ENCODE measurements at regions not wholly inside any gene's neighbourhood (a gene's known extent, or its start where the extent isn't known, plus 50 kb on each side); places are given as distances from the start of the nearest gene placed in this dataset.

DNA sequence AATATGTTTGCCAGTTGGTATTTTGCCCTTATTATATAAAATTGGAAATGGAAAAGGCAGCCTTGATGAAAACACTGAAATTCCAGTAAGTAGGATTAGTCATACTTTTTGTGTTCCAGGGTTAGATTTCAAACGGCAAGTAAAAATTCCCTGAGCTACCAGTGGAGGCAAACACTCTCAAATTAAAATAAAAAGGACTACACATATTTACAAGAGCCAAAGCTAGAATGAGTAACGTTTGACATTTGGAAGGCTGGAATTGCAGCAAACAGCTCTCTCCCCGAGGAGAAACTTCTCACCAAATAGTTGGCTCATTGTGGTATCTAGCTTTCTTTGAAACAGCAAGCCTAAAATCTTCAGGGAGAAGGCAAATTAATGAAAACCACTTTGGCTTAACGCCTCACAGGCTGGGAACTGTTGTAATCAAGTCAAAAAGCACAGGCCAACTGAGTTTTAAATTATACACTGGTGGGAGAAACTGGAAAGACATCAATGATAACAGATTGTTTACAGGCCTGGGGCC lies 288.4 kb downstream of the SNX13 start:
- no peak for DNase-seq (ENCODE audit: low spot score)

DNA sequence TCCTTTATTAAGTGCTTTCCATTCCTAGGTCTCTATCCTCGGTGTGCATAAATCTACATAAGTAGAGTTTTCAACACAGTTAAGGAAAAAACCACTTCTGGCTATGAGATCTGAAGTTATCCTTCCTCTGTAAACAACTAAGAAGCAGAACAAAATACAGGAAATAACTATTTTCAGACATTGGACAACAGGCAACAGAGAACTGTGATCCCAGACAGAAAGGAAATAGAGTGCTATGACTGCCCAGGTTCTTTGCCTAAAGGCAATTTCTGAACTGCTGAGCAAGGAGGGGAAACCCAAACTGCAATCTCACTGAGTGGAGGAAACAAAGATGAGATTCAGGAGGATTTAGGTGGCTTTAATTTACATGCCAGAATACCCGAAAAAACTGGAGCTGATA lies 285.4 kb downstream of the SNX13 start:
- no peak for DNase-seq (ENCODE audit: low spot score)

DNA sequence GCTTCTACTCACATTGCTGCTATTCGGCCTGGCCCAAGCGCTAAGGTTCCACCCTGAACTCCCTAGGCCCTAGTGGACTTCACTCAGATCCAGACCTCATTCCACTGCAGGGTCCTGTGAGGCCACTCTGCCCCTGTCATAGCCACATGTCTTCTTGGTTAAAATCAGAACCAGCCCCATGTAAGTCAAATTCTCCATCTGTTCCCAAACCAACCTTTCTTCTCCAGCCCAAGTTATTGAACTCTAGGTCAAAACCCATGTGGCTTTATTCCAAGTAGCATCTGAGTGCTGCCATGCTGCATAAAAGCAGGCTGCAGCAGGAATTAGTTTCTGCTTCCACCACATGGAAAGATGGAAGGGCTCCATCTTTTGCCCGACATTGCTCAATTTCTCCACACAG lies 281.2 kb downstream of the SNX13 start:
- no peak for DNase-seq (ENCODE audit: low spot score)

DNA sequence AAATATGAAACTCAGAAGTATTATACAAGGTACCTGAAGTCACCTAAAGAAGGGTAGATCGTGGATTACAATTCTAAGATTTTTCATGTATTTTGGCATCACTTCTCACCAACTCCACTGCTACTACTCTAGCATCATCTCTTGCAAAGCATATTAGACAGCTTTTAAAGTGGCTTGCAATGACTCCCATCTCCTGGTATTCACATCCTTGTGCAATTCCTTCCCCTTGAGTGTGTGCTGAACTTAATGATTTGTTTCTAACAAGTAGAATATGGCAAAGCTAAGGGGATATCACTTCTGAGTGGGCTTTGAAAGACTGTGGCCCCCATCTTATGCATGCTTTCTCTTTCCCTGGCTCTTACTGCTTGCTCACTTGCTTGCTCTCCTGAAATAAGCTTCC lies 280.2 kb downstream of the SNX13 start:
- DNase-seq (ENCODE audit: low spot score) = no peak

DNA sequence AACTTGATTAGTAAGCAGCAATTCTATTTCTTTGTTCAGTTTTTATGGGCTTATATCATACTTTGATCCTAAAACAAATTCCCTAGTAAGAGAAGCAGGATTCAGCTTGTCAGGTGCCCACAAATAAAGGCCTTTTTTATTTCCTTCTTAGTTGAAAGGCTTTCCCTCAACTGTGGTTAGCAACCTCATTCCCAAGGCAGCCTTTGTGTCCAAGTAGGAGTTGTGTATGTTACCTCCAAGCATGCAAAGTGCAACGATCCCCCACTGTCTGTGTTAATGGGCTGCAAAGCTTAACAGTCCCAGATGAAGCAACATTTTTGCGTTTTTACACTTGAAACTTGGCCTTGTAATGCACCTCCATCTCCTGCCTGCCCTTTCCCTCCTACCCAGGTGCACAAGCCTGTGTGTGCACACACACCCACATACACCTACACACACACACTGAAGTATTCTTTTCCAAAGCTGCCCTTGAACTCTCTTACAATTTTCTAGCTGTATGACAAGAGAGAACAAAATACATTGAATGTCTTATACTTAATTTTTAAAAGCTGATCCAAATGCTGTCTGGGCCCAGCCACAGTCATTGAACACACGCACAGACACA lies 278.2 kb downstream of the SNX13 start:
- peak; percentile 90 for DNase-seq (ENCODE audit: low spot score)

DNA sequence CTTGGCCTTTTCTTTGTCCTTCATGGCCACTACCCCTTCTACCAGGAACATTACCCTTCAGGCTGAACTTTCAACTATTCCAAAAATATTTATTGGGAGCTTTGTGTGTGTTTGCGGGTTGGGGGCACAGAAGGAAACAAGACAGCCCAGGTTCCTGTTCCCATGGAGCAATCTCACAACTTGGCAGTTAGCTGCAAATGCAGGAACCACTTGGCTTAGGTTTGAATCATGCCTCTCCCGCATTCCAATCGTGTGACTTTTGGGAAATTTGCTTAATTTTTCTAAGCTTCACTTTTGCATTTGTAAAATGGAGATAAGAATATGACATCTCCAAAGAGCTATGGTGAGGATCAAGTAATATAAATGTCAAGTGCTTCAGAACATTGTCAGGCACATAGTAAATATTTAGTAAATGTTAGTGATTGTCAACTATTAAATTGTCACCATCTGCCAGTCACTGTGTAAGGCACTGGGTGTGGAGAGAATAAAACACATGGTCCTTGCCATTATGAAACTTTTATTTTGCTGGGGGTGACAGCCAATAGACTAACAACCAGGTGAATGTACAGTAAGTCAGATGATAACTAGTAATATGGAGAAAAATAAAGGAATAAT lies 277.1 kb downstream of the SNX13 start:
- DNase-seq (ENCODE audit: low spot score) = no peak

DNA sequence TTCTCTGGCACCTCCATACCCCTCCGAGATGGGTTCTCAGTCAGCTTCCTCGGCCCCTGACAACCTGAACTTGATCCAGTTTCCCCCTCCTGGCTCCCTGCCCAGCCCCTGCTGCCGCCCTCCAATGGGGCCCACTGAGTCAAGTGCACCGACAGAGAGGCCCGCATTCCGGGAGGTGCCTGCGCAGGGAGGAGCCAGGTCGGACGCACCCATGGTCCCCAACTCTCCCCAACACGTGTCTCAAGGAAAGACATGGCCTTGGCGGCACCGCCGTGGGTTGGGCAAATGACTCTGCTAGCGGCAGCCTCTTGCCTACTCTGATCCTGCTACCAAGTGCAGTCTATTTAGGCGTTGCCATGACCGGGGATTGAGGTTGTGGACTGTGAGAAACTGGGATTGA lies 275.3 kb downstream of the SNX13 start:
- no peak for DNase-seq (ENCODE audit: low spot score)

DNA sequence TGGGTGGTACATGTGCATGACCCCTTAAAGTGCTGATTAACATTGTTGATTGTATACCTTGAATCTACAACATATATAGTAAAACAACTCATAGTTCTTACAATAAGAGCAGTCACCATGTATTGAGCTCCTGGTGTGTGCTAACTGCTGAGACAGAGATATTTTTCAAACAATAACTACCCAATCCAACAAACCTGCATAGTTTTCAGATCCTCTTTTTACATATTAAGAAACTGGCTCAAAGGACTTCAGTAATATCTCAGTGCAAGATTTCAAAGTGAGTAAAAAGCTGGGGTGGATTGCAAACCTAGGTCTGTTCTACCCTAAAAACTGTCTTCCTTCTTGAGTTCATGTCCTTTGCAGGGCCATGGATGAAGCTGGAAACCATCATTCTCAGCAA lies 272.2 kb downstream of the SNX13 start:
- no peak for DNase-seq (ENCODE audit: low spot score)

DNA sequence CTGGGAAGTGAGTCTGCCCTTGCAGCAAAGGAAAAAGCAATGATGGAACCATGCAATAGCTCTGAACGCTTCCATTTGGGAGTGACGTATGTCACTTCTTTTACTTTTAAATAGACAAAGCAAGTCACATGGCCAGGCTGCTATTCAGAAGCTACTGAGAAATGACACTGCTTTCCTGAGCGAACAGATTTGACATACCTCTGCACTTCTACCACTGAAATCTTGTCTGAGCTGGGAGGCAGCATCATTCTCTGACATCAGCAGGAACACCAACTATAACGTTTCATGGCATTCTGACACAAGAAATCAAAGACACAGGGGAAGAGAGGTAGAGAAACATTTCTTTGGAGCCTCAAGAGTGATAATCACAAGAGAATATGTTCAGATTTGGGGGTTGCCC lies 271.1 kb downstream of the SNX13 start:
- DNase-seq (ENCODE audit: low spot score) = no peak

DNA sequence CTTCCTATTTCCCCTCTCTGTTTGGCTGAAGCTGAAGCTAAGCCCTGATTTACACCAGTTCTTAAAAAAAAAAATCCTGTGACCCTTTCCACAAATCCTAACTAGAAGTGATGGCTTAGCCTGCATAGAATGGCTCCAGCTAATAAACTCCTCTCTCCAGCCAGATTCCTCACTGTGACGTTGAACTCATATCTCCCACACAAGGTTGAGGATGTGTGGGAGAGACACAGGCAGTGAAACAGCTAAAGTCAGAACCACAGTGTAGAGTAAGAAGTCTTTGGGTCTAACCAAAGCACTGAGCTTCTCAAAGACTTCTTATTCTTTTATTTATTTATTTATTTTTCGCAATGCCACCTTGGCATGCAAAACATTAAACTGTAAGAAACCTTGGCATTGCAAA lies 268.3 kb downstream of the SNX13 start:
- no peak for DNase-seq (ENCODE audit: low spot score)

DNA sequence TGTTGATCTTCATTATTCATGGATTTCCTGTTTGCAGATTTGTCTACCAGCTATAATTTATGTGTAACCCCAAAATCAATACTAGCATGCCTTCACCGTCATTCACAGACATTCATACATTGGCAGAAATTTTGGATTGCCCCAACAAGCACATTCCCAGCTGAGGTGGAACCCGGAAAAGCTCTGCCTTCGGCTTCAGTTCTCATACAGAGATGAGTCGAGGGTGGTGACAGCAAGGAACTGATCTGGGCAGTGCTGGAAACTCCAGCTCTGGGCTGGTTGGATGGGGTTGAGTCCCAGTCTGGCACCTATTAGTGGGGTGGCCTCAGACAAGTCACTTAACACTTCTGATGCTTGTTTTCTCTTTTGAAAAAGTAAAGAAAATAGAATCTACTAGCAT lies 267.5 kb downstream of the SNX13 start:
- DNase-seq (ENCODE audit: low spot score) = no peak

DNA sequence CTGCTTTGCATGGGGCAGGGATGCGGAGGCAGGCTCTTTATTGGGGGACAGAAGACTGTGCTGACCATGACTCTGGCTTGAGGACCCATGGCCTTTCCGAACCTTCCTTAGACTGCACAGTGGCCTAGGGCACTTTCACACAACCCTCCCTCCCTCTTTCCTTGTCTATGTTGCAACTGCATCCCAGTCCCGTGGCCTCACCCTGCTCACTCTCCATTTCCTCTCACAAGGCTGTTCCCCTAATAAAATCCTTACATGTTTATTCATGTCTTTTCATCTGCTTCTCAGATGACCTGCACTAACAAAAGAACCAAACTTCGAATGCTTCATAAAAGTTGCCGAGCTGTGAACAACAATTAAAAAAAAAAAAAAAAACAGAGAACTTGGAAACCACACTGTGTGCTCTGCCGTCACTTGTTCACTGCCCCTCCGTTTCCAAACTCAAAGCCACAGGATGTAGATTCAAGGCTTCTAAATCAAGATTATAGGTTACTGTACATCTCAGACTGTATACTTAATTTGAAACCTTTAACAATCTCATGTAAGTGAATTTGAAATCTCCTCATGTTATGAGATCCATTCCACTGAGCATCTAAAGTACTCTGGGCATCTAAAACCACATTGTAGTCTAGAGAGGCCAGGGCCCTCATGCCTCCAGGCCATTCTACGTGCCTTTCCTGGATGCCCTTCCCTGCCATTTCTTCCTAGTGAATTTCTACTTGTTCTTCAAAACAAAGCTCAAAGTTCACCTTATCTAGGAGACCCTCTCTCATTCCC lies 265.9 kb downstream of the SNX13 start:
- no peak for DNase-seq (ENCODE audit: low spot score)

DNA sequence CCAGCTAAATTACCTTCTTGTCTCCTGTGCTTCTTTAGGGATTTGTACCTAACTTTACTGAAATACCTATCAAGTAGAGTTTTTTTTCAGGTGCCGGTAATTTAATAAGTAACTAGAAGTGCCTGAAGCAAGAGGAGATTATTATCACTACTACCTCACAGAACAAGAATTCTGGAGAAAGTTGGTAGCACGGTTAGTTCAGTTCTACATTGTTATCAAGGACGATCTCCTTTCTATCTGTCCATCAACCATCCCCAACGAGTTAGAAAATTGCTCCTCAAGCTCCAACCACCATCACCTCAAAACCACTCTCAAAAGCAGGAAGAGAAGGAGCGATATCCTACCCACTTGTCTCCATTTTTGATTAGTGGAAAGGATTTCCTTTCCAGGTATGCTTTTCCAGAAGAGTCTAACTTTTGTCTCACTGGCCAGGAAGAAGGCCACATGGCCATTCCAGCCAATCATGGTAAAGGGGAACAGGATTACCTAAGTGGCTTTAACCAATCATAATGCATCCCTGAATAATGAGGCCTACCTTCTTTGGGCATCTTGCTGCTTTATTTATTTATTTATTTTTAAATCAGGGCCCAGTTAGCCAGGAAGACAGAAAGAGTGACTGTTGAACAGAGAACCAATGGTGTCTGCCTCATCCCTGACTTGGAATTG lies 265.2 kb downstream of the SNX13 start:
- no peak for DNase-seq (ENCODE audit: low spot score)

DNA sequence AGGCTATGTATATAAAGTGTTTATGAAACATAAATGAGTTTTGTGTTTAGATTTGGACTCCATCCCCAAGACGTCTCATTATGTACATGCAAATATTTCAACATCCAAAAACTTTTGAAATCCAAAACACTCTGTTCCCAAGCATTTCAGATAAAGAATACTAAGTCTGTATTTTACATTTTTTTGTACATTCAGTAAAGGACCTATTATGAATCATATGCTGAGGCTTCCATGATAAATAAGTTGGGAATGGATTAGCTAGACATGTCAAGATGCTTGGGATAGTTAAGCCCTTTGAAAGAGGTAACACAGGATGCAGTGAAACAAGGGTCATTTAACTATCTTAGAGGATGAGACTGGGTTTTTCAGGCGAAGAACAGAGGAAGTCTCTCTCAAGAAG lies 262.9 kb downstream of the SNX13 start:
- no peak for DNase-seq (ENCODE audit: low spot score)

DNA sequence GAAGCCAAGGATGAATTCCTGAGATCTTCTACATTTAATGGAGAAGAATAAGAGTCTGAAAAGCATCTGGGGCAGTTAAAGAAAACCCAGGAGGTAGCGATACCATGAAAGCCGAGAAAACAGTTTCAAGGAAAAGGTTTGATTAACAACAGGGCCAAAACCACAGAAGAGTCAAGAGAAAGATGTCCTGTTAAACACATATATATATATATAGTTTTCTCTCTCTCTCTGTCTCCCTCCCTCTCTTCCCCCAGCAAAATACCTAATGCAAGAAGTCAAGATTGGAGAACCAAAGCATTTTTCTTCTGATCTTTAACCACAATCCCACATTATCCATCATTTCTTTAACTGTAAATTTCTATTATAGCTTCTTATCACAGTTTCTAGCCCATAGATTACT lies 261.4 kb downstream of the SNX13 start:
- no peak for DNase-seq (ENCODE audit: low spot score)

DNA sequence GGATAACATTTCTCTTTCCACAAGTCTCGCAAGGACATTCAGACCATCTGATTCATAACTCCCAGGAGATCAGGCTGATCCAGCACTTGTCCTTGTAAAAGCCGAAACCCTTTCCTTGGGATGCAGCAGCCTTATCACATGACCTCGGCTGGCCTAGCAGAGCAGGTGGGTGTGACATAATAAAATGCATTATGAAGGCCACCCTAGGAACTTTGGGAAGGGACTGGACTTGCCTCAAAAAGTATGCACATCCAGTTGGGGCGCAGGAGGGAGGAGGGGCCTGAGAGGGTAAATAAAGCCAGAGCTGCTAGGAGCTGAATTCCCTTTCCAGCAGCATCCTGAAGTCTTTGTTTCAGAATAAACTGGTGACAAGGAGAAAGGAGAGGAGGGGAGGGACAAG lies 260.8 kb downstream of the SNX13 start:
- no peak for DNase-seq (ENCODE audit: low spot score)

DNA sequence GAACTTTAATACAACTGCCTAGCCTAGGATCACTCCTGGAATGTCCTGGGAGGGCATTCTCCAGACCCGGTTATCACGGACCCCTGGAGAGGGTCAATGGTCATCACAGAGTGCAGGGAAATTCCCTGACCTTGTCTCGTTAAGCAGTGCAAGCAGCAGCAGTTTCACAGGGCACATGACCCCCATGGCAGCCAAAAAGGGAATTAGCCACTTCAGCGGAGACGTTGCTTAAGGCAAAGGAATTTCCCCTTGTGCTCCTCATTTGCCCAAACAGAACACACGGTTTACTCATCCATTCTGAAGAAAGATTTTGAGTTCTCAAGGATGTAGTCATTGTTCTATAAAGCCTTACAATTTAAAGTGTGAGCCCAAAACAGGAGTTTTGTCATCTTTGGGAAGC lies 260.3 kb downstream of the SNX13 start:
- DNase-seq (ENCODE audit: low spot score) = no peak

DNA sequence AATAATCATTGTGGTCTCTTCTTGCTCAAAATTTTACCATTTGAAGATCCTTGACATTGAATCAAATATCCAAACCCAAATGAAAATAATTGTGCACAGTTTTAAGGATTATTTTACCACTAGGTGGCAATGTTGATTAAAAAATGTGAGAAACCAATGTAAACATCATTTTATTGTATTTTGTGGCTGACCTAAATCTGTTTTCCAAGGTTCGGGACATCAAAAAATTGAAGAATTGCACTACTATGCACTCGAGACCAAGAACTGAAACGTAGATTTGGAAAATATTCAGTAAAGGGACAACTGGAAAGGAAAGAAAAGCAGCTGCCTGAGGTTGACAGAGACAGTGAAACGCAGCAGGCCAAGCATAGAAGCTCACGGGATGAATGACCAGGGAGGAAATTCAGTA lies 259.3 kb downstream of the SNX13 start:
- DNase-seq (ENCODE audit: low spot score) = peak; percentile 25

DNA sequence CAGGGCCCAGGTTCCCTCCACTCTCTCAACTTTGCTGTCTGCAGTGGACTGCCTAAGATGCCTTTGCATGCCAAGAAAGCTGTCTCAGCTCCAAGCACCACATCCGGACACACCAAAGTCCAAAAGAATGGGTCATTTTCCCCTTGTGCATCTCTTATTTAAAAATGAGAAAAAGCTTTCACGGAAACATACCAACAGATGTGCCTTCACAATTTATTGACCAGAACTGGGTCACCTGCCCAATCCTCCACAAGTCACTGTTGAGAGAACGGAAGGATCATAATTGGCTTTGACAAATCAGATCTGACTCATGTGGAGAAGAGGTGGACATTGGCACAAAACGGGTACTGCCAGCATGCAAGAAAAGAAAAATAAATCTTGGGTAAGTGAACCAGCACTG lies 258.3 kb downstream of the SNX13 start:
- DNase-seq (ENCODE audit: low spot score) = no peak

DNA sequence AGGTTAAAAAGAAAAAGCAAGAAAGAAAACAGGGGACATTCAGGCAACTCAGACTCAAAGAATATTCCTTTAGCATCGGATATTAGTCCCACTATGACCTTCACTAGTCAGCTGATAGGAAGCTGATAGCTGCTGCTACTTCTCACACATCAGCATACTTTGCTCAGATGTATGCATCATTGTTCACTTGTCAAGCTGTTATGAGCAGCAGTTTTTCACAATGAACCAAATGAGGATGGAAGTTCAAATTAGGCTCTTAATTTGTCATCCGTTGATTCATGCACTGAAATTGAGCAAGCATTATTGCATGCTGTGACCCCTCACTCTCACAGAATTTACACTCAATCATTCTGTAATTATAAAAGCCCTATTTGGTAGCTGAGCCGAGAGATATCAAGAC lies 257.7 kb downstream of the SNX13 start:
- no peak for DNase-seq (ENCODE audit: low spot score)

DNA sequence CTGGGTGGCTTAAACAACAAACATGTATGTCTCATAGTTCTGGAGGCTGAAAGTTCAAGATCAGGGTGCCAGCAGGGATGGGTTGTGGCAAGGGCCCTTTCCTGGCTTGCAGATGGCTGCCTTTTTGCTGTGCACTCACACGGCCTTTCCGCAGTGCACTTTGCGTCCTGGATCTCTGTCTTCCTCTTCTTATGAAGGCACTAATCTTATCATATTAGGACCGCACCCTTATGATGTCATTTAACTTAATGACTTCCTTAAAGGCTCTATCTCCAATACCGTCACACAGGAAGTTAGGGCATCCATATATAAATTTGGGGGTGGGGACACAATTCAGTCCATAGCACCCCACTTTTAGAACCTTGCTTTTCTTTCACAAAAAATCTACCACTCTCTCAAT lies 255.2 kb downstream of the SNX13 start:
- no peak for DNase-seq (ENCODE audit: low spot score)

DNA sequence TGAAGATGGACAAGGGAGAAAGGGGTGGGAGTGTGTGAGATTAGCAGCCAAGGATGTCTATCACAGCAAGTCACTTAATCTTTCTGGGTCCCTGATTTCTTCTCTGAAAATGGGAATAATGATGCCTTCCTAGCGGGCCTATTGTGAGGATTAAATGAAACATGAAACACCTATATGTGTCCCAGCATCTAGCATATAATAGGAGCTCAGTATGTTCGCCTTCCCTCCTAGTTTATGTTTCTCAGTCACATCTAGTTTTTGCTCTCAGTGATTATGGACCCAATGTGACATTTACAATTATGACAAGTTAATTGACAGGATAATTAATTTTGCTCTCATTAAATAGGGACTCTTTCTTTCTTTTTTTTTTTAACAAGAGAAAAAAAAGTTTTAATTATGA lies 252.9 kb downstream of the SNX13 start:
- DNase-seq (ENCODE audit: low spot score) = no peak

DNA sequence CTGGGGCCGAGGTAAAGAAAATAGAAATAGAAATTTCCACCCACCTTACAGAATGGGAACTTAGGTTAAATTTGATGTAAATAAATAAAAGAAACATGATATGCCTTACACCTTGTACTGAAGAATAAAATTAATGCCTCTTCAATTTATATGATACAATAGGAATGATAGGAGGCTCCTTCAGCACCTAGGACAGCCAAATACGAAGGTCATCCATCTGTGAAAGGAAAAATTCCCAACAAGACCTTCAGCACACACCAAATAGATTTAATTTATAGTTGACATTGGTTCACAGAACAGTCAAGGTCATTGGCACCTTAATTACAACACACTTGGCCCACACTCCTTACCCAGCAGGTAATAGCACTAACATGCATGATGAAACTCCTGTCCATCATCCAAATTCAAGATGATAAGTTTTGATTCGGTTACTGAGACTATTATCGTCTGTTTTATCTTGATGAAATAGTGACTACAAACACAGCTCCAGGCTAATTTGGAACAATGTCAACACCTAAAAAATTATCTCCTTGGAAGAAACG lies 250.9 kb downstream of the SNX13 start:
- DNase-seq (ENCODE audit: low spot score) = no peak

Data from SW480 (cell line).